ENCODE measurements at regions not wholly inside any gene's neighbourhood (a gene's known extent, or its start where the extent isn't known, plus 50 kb on each side); places are given as distances from the start of the nearest gene placed in this dataset.

DNA sequence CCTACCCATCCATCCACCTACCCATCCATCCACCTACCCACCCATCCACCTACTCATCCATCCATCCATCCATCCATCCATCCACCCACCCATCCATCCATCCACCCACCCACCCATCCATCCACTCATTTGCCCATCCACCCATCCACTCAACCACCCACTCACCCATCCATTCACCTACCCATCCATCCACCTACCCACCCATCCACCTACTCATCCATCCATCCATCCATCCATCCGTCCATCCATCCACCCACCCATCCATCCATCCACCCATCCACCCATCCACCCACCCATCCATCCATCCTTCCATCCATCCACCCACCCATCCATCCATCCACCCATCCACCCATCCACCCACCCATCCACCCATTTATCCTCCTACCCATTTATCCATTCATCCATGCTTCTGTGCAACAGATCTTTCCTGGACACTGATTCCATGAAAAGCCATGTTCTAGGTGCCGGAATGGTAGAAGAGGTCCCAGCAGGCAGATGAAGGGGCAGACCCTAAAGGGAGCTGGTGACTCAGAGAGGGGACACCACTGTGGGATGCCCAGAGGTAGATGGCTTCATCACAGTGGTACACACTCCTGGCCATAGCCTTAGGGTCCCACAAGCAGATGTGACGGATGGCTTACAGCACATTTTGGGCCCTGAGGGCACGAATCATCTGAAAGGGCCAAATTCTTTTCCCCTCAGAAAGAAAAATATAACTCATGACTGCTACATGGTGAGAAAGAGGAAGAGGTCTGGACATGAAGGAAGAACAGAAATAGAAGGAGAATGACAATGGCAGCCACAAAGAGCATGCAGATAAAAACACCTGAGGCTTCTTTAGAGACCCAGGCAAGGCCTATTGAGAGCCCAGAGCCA is 76.0 kb downstream of the KCTD15 start:
- Histone ChIP-seq H3K4me3 (no peak overlapping the region), H3K27me3 (no peaks in the 10 kb centered on the region), H3K36me3 (no peaks in the 10 kb centered on the region), H3K27ac (no peak overlapping the region), H3K4me1 (no peaks in the 10 kb centered on the region), H3K9me3 (no peaks in the 10 kb centered on the region)
- intact Hi-C loops (cut with DNase I; ENCODE audit: low total_unique reads) (no loop called here), in situ Hi-C loops (cut with MboI; ENCODE audit: low sequenced_read_pairs in 4 of 4) (no loop called here)
- ATAC-seq (no peak), DNase-seq (no peak)
- TF ChIP-seq, protein P1, sequence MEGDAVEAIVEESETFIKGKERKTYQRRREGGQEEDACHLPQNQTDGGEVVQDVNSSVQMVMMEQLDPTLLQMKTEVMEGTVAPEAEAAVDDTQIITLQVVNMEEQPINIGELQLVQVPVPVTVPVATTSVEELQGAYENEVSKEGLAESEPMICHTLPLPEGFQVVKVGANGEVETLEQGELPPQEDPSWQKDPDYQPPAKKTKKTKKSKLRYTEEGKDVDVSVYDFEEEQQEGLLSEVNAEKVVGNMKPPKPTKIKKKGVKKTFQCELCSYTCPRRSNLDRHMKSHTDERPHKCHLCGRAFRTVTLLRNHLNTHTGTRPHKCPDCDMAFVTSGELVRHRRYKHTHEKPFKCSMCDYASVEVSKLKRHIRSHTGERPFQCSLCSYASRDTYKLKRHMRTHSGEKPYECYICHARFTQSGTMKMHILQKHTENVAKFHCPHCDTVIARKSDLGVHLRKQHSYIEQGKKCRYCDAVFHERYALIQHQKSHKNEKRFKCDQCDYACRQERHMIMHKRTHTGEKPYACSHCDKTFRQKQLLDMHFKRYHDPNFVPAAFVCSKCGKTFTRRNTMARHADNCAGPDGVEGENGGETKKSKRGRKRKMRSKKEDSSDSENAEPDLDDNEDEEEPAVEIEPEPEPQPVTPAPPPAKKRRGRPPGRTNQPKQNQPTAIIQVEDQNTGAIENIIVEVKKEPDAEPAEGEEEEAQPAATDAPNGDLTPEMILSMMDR (IDR thresholded peaks at IDR 0.05 in 4 of 5, conservative IDR thresholded peaks at IDR 0.05 in 1 of 5), result no peak
- no peak for TF ChIP-seq POLR2A (IDR thresholded peaks at IDR 0.05)

DNA sequence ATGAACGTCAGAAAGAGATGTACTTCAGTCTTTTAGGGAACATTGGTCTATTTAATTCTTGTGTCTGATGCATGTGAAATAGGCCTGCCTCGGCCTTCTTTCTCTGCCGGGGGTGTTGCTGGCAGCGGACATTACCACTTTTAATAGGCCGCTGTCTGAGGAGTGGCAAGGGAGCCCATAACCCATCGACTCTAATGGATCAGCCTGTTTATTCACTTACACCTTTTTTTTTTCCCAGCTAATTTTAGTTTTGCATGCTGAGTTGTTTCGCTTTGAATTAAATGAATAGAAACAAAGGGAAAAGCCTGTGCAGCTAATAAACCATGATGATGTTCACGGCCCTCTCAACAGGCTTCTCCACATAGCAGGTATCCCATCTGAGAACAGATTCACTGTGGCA is 78.4 kb downstream of the KCTD15 start:
- in situ Hi-C loops (cut with MboI; ENCODE audit: low sequenced_read_pairs in 4 of 4) (no loop called here), intact Hi-C loops (cut with DNase I; ENCODE audit: low total_unique reads) (no loop called here)
- H3K9me3 ChIP-seq, result no peaks in the 10 kb centered on the region
- ATAC-seq, result no peak
- no peak for TF ChIP-seq POLR2A (IDR thresholded peaks at IDR 0.05)
- TF ChIP-seq, protein P1 (IDR thresholded peaks at IDR 0.05 in 4 of 5, conservative IDR thresholded peaks at IDR 0.05 in 1 of 5), result no peak
- no peak for DNase-seq
- no peak overlapping the region for H3K27ac ChIP-seq
- no peaks in the 10 kb centered on the region for H3K27me3 ChIP-seq
- H3K36me3 ChIP-seq, result no peaks in the 10 kb centered on the region
- H3K4me1 ChIP-seq, result peaks cover 0 to 4% of the 10 kb centered on the region in 2 donors
- no peak overlapping the region for H3K4me3 ChIP-seq

DNA sequence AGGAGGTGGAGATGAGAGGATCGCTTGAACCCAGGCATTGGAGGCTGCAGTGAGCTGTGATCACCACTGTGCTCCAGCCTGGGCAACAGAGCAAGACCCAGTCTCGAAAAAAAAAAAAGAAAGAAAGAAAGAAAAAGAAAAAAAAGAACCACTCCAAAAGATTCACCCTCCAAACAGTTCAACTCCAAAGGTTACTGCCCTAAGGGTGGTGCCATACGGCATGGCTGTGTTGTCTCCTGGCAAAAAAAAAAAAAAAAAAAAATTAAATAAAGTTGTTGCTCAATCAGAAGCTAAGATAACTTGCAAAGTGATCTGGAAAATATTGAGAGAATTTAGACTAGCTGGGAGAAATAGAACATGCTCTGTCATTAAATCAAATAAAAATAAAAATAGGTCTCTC is 79.5 kb downstream of the KCTD15 start:
- ATAC-seq, result no peak
- intact Hi-C loops (cut with DNase I; ENCODE audit: low total_unique reads), result no loop called here

DNA sequence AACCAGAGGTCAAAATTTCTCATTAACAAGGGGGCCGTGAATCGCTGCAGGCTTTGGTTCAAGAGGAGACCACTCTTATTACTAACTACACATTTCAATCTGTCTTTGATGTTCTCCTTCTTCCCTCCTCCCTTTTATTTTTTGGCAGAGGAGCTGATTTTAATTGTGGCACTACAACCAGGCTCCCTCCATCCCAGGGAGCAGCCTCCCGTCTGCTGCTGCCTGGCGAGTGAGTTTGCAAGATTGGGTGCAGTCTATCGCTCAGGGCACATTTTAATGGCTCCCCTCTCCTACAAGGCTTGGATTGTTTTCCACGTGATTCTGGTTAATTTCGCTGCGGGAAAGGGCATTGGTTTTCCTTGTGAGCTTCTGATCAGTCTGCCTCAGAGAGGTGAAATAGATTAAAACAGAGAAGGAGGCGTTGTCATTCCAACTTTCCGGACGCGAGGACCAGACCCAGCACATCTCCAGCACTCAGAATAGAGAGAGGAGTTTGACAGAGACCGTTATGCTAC is 81.4 kb downstream of the KCTD15 start:
- Histone ChIP-seq H3K4me3 (no peak overlapping the region), H3K36me3 (no peaks in the 10 kb centered on the region), H3K27ac (no peak overlapping the region), H3K27me3 (no peaks in the 10 kb centered on the region), H3K9me3 (no peaks in the 10 kb centered on the region), H3K4me1 (peaks cover 0 to 4% of the 10 kb centered on the region in 2 donors)
- ATAC-seq (no peak), DNase-seq (no peak)
- intact Hi-C loops (cut with DNase I; ENCODE audit: low total_unique reads), result no loop called here
- in situ Hi-C loops (cut with MboI; ENCODE audit: low sequenced_read_pairs in 4 of 4), result no loop called here
- TF ChIP-seq, protein P1 (IDR thresholded peaks at IDR 0.05 in 4 of 5, conservative IDR thresholded peaks at IDR 0.05 in 1 of 5), result no peak
- TF ChIP-seq POLR2A (IDR thresholded peaks at IDR 0.05), result no peak

More for the DNA sequence above, 79.5 kb downstream of the KCTD15 start:
- no peak for DNase-seq
- TF ChIP-seq, protein P1 (IDR thresholded peaks at IDR 0.05 in 4 of 5, conservative IDR thresholded peaks at IDR 0.05 in 1 of 5), result no peak
- TF ChIP-seq POLR2A (IDR thresholded peaks at IDR 0.05), result no peak
- no peak overlapping the region for H3K27ac ChIP-seq
- no peaks in the 10 kb centered on the region for H3K36me3 ChIP-seq
- in situ Hi-C loops (cut with MboI; ENCODE audit: low sequenced_read_pairs in 4 of 4), result no loop called here
- no peaks in the 10 kb centered on the region for H3K9me3 ChIP-seq
- H3K4me1 ChIP-seq, result peaks cover 0 to 4% of the 10 kb centered on the region in 2 donors
- no peaks in the 10 kb centered on the region for H3K27me3 ChIP-seq
- no peak overlapping the region for H3K4me3 ChIP-seq
